Endothelial cell of umbilical vein (primary cell): ENCODE measurements at regions not wholly inside any gene's neighbourhood (a gene's known extent, or its start where the extent isn't known, plus 50 kb on each side); places are given as distances from the start of the nearest gene placed in this dataset.

Source experiments
- CTCF ChIP-seq, 2 donors: IDR thresholded peaks; 1 replicate in 1 of 2; 2 replicates in 1 of 2; pipeline ENCODE4 v1.5.1; 2011; ENCODE audit warnings: low read length in 2 of 2, mild to moderate bottlenecking in 2 of 2, moderate library complexity in 2 of 2, control low read depth in 1 of 2, inconsistent platforms in 1 of 2, low read depth in 1 of 2; ENCODE audit not compliant: insufficient read depth in 1 of 2; ENCODE audit errors: extremely low read depth in 1 of 2
- EZH2 ChIP-seq: IDR thresholded peaks from 2 replicates; pipeline ENCODE4 v1.6.1; 2012; ENCODE audit warnings: borderline replicate concordance, low read depth, mild to moderate bottlenecking, moderate library complexity, low read length, inconsistent platforms; ENCODE audit not compliant: severe bottlenecking
- JUN ChIP-seq: IDR thresholded peaks from 2 replicates; pipeline ENCODE4 v1.6.1; 2011; ENCODE audit warnings: borderline replicate concordance, low read depth; ENCODE audit not compliant: insufficient read length, insufficient read depth
- MAX ChIP-seq: IDR thresholded peaks from 2 replicates; pipeline ENCODE4 v1.6.1; 2011; ENCODE audit not compliant: insufficient read depth, insufficient read length
- MYC ChIP-seq: IDR thresholded peaks from one replicate; pipeline ENCODE4 v1.6.1; 2011; ENCODE audit warnings: mild to moderate bottlenecking, low read depth, low read length
- POLR2A ChIP-seq: IDR thresholded peaks from 2 replicates; pipeline ENCODE4 v1.6.1; 2012; ENCODE audit warnings: low read depth, mild to moderate bottlenecking, control low read depth, low read length
- POLR2AphosphoS5 ChIP-seq: IDR thresholded peaks from 2 replicates; pipeline ENCODE4 v1.6.1; 2012; ENCODE audit warnings: low read depth, mild to moderate bottlenecking, control low read depth, low read length, moderate library complexity; ENCODE audit not compliant: insufficient read depth

GRCh38 chr1:229815961-229816360, 189.9 kb downstream of the URB2 start:
- no peak for TF ChIP-seq CTCF (IDR thresholded peaks at IDR 0.05; ENCODE audit: extremely low read depth in 1 of 2, insufficient read depth in 1 of 2, low read depth in 1 of 2, low read length in 2 of 2)
- TF ChIP-seq POLR2A, result no peak
- no peak for TF ChIP-seq POLR2AphosphoS5
- no peak for TF ChIP-seq MAX
- TF ChIP-seq EZH2, result no peak
- TF ChIP-seq MYC, result no peak
- no peak for TF ChIP-seq JUN
